H4 (cell line): ENCODE measurements at regions not wholly inside any gene's neighbourhood (a gene's known extent, or its start where the extent isn't known, plus 50 kb on each side); places are given as distances from the start of the nearest gene placed in this dataset.
A peak's percentile ranks its signal among the peaks of the same experiment; 100 is the strongest.

ENCODE experiments used
- DNase-seq: peaks from one replicate; pipeline ENCODE4 v3.0.0-alpha.2; 2015; ENCODE audit warnings: low spot score

- no peak for DNase-seq
Measured at GRCh38 chr9:81741103-81741502, 51.8 kb upstream of the TLE1 start.

- no peak for DNase-seq
Measured at GRCh38 chr9:81748091-81748490, 58.7 kb upstream of the TLE1 start.

- no peak for DNase-seq
Measured at GRCh38 chr9:81753436-81753835, 64.1 kb upstream of the TLE1 start.

- DNase-seq: no peak
Measured at GRCh38 chr9:81754245-81754644, 64.9 kb upstream of the TLE1 start.

GRCh38 chr9:81755721-81756120, 66.4 kb upstream of the TLE1 start:
- DNase-seq: no peak

GRCh38 chr9:81756561-81756960, 67.2 kb upstream of the TLE1 start:
- no peak for DNase-seq

GRCh38 chr9:81758123-81758797, 68.9 kb upstream of the TLE1 start:
- DNase-seq: no peak

- peak; percentile 90 for DNase-seq
Measured at GRCh38 chr9:81759680-81760215, 70.4 kb upstream of the TLE1 start.

GRCh38 chr9:81767921-81768320, 78.6 kb upstream of the TLE1 start:
- no peak for DNase-seq

- peak; percentile 77 for DNase-seq
Measured at GRCh38 chr9:81771571-81771970, 82.2 kb upstream of the TLE1 start.

- peak; percentile 40 for DNase-seq
Measured at GRCh38 chr9:81772144-81772543, 82.8 kb upstream of the TLE1 start.

- DNase-seq: no peak
Measured at GRCh38 chr9:81776390-81776789, 87.0 kb upstream of the TLE1 start.

GRCh38 chr9:81776834-81777233, 87.5 kb upstream of the TLE1 start:
- no peak for DNase-seq

GRCh38 chr9:81777482-81777881, 88.1 kb upstream of the TLE1 start:
- DNase-seq: no peak

GRCh38 chr9:81782313-81782995, 93.1 kb upstream of the TLE1 start:
- DNase-seq: no peak

- DNase-seq: peak; percentile 91
Measured at GRCh38 chr9:81787747-81788632, 98.6 kb upstream of the TLE1 start.

- no peak for DNase-seq
Measured at GRCh38 chr9:81789721-81790120, 100.4 kb upstream of the TLE1 start.

- no peak for DNase-seq
Measured at GRCh38 chr9:81790166-81790565, 100.8 kb upstream of the TLE1 start.

GRCh38 chr9:81791076-81791475, 101.7 kb upstream of the TLE1 start:
- no peak for DNase-seq

GRCh38 chr9:81798606-81799005, 109.3 kb upstream of the TLE1 start:
- peak; percentile 55 for DNase-seq

GRCh38 chr9:81801190-81801589, 111.8 kb upstream of the TLE1 start:
- no peak for DNase-seq

- DNase-seq: no peak
Measured at GRCh38 chr9:81804306-81804705, 115.0 kb upstream of the TLE1 start.
